HG02678 (cell line): ENCODE measurements at regions not wholly inside any gene's neighbourhood (a gene's known extent, or its start where the extent isn't known, plus 50 kb on each side); places are given as distances from the start of the nearest gene placed in this dataset.

Experiments used
- ATAC-seq: cut with Tn5 transposase; IDR thresholded peaks from one replicate; pipeline ENCODE4 v1.9.1; 2021; ENCODE audit warnings: mild to moderate bottlenecking, moderate library complexity; ENCODE audit not compliant: unreplicated experiment

DNA sequence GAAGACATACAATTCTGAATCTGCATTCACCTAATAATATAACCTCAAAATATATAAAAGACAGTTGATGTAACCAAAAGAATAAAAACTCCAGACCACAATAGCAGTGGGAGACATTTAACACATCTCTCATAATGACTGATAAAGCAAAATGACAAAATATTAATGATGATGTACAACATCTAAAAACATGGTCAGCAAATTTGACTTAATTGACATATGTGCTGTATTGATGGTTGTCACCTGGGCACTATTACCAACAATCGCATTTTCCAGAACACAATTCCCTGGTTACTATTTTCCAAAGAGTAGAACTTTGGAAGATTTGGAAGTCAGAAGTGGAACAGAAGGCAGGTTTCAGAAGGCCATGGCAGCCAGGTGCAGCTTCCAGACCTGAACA lies 899.5 kb upstream of the CELF2 start:
- ATAC-seq, result no peak

DNA sequence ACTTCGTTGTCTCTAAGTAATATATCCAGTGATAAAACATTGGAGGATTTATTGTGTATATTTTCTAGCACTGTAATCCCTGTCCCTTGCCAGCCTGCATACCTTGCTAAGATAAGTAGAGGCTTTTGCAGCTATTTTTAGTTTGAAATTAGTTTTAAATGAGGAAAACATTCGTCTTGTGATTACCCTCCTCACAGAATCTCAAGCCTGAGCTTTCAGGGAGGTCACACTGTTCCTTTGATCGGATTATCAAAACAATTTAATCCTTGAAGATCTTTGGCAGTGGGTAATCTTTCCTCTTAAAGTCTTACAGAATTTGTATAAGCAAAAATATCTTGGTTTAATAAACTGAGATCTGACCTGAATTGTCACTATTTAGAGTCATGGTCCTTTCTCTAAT lies 897.0 kb upstream of the CELF2 start:
- ATAC-seq, result no peak

DNA sequence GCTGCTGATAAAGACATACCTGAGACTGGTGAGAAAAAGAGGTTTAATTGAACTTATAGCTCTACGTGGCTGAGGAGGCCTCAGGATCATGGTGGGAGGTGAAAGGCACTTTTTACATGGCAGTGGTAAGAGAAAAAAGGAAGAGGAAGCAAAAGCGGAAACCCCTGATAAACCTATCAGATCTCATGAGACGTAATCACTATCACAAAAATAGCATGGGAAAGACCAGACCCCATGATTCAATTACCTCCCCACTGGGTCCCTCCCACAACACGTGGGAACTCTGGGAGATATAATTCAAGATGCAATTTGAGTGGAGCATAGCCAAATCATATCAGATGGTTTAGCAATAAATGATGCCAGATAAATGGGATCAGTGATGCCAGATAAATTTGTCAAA lies 892.0 kb upstream of the CELF2 start:
- no peak for ATAC-seq

DNA sequence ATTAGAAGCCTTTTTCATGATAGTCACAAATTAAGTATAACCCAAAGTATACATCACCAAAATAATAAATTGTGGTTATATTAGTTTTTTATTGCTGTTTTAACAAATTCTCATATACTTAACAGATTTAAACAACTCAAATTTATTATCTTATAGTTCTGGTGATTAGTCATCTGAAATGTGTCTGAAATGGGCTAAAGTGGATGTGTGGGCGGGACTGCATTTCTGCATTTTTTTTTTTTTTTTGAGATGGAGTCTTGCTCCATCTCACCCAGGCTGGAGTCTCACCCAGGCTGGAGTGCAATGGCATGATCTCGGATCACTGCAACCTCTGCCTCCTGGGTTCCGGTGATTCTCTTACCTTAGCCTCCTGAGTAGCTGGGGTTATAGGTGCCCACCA lies 891.5 kb upstream of the CELF2 start:
- no peak for ATAC-seq

DNA sequence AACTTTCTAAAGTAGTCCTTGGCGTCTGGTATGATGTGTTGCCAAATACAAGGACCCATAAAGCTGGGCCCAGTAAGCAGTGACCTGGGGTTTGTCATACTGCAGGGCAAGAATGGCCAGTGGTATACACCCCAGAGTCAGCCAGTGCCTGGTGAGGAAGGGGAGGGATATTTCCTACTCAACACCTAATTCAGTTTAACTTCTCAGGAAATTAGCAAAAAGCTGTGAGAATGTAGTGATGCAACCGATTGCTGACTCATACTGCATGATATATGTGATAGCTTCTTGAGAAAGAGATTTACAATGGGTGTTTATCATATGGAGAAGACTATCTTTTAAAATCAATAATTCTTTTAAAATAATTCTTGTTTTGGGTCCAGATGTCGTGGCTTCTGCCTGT lies 889.3 kb upstream of the CELF2 start:
- no peak for ATAC-seq

DNA sequence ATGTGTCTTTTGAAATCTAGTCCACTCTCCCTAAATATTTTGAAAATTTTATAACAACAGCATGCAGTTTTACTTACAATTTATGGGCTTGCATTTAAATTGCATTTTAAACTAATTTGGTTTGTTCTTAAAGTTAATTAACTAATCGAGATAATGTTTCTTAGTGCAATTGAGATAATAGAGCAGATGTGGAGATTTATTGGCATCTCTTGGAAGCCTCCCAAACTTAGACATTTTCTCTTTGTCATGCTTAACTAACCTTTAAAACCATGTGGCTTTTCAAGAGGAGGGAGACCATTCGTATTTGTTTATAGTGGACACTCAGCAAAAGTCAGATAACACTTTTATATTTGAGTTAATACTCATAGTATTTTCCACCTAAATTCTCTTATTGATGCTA lies 887.0 kb upstream of the CELF2 start:
- ATAC-seq, result no peak

DNA sequence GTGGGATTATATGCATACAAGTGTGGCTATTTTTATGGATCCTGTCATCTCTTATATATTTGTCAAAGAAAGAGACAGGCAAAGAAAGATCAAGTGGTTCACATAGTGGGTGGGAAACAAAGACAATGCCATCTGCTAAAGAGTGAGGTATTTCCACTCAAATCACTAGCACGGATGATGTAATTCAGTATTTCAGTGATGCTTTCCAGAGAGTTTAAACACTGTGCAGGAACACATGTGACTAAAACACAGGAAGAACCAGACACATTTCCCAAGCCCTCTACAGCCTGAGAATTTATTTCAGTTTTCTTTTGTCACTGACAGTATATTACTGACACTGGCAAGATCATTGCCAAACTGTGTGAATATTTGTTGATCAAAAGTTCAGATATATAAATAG lies 885.7 kb upstream of the CELF2 start:
- ATAC-seq, result no peak

DNA sequence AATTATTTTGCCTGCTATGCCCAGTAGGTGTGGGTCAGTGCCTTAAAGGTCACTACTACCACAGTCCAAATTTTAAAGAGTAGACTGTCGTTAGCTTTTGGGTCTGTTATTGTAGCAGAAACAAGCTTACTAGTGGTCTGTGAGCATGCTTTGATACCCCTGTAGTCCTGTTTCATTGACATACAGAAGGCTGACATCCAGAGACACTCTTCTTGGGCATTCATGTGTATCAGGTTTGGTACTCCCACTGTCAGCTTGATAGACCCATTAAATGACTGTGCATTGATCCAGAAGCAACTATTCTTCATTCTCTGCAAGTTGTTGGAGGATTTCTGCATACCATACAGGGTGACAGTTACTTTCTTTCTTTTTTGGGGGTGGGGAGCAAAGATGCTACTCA lies 884.4 kb upstream of the CELF2 start:
- no peak for ATAC-seq

DNA sequence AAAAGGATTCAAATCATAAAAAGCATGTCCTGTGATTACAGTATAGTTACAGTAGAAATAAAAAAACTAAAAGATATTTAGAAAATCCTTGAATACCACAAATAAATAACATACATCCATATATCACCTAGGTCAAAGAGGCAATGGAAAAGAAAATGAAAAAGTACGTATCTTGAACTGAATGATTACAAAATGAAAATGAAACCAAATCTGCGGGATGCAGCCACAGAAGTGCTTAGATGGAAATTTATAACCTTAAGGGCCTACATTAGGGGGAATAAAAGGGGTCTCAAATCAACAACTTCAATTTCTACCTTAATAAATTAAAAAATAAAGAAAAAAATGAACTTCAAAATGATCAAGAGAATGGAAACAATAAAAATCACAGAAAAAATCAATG lies 879.0 kb upstream of the CELF2 start:
- ATAC-seq, result no peak

DNA sequence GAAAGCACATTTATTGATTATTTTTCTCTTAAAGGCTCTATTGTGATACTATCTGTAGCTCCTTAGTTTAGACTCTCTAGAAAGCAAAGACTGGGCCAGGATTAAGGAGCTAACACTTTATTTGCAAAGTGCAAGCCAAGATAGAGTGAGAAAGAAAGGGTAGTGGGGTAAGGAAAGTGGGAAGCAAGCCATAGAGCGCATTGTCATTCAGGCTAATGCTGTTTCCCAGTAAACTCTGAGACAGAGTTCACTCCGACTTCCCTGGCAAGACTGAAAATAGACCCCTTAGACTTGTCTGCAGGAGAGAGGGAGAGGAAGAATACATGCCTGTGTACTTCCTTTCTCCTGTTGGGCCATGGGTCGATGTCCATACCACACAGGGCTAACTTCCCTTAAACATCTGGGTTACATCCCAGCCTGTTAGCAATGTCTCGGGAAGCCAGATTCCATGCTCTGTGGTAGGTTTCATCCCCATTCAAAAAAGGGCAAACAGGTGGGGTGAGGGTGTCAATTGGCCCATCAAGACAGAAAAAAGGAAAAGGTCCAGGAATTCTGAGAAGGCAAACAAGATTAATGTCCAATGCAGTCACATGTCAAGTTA lies 875.8 kb upstream of the CELF2 start:
- no peak for ATAC-seq

DNA sequence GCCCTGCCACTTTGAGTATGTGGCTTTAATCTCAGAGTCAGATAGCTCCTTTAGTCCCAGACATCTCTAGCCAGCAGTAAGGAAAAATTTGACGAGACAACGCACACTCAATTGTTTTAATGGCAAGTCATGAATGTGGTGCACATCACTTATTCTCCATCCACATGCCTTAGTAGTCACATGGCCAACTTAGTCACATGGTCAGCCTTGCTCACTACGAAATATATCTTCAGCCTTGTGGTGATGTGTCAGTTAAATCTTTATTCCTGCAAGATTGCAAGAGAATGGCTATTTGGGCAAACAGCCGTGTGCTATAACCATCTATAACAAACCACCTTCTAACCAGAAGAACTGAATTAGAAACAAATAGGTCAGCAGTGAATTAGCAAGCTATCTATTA lies 871.1 kb upstream of the CELF2 start:
- ATAC-seq, result no peak

DNA sequence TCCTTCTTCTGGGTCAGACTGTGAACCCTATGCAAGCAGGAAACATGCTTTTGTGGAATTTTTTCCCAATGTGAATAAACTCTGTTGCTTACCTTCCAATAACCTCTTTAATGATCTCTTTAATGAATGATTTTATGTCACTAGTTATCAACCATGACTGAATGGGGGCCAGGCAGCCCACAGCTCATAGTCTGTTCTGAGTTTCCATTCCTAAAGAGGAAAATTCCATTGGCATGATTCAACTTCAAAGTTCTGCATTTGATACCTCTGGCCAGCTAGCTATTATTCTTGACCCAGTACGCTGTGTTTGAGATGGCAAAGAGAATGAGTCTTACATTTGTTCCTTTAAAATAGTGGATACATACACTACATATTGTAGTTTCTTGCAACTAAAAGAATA lies 867.8 kb upstream of the CELF2 start:
- ATAC-seq, result no peak

DNA sequence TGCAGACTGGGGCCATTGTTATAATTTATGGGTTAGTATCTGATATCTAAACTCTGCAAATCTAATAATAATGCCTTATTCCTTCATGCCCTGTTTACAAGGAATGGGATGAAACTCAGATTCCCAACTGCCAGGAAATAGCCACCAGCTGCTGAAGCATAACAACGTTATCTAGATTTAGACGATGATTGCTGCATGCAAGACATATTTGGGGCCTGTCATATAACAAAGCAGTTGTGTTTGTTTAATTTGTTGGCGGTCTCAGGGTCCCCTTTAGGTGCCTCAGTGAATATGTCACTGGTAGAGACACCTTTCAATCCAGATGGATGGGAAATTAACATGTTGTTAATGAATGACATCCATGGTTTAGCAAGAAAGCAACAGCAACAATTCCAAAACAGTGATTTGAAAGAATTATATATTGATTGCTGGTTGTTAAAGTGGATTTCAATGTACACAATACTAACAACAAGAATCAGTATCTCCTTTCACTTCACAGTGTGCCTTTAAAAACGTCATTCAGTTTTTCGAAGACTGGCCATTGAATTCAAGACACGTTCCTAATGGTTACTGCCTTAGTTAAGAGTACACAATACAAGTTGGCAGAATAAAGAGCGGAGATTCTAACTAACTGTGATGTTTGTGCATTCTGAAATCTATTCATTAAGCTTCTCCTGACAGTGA lies 860.6 kb upstream of the CELF2 start:
- no peak for ATAC-seq

DNA sequence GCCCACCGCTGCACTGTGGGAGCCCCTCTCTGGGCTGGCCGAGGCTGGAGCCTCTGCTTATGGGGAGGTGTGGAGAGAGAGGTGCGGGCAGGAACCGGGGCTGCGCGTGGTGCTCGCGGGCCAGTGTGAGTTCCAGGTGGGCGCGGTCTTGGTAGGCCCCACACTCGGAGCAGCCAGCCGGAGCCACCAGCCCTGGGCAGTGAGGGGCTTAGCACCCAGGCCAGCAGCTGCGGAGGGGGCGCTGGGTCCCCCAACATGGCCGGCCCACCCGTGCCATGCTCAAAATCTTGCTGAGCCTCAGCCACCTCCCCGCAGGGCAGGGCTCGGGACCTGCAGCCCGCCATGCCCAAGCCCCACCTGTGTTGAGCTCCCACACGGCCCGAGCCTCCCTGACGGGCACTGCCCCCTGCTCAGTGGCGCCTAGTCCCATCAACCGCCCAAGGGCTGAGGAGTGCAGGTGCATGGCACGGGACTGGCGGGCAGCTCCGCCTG lies 856.8 kb upstream of the CELF2 start:
- no peak for ATAC-seq

DNA sequence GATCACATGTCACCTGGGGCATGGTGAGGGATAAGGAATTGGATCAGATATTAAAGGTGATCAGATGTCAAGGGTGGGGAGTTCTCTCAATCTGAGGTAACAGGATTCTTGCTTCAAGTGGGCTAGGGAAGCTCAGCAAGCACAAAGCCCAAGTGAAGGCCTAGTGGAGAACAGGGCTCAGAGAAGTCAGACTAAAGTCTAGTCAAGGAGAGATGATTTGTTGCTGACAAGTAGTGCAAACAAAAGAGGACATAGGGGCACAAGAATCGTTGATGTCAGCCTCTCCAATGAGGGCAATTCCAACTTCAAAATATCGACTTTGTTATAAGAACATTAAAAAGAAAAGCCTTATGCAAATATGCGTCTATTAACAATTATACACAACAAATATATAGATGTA lies 852.8 kb upstream of the CELF2 start:
- ATAC-seq, result no peak

DNA sequence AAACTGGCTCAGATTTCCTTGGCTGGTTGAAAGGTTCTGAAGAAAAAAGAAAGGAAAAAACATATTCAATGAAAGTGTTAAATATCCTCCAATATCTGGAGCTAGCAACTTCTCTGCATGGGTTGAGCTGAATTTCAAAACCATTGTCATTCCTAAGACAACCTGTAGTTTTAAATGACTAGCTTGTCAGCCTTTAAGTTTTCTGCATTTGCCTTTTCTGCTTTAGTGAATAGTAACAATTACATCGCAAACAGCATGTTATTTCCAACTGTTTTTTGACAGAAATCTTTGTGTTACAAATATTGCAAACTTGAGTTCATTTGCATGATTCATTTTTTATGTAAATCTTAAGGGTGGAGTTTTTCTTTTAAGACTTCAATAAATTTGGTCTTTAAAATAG lies 852.3 kb upstream of the CELF2 start:
- no peak for ATAC-seq

DNA sequence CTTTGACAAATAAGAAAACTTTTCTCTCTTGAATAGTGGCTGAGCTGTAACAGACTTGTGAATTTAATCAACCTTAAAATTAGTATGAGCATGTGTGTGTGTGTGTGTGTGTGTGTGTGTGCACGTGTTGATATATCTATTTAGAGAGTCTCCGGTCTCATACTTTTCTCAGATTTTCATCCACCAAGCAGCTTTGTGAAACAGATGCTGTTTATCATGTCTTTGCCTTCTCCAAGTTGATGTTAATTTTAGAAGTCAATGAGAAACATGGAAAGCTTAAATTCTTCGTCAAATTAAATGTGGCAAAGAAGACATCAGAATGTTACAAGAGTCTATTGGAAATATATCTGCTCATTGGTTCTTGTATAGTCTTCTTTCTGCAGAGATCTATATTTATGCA lies 839.2 kb upstream of the CELF2 start:
- ATAC-seq, result no peak

DNA sequence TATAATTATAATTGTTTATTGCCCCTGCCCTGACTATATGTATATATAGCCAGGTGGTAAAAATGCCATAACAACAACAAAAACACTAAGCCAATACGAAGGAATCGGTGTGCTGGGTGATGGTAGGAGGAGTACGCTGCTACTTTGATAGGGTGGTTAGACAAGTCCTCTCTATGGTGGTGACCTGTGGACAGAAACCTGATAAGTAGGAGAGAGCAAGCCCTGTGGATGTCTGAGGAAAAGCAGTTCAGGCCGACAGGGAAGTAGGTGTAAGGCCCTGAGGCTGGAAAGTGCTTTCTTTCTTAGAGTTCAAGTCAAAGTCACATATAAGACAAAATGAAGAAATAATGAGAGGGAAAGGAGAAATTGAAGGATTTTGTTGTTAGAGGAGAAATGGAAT lies 823.8 kb upstream of the CELF2 start:
- ATAC-seq, result no peak

DNA sequence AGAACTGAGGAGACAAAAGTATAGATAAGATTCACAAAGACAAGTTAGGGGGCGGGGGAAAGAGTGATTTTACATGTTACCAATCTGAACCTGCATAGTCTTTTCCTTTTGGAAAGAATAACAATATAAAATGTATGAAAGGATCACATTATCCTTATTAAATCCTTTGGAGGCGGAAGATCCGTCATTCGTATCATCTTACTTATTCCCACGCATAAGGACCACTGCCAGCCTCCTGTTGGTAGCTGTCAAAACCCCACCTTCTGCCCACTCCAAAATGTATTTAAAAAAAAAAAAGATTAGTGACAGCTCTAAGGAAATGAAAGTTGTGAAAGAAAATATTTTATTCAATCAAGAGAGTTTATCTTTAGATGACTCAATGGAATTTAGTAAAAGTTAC lies 821.0 kb upstream of the CELF2 start:
- ATAC-seq, result no peak

DNA sequence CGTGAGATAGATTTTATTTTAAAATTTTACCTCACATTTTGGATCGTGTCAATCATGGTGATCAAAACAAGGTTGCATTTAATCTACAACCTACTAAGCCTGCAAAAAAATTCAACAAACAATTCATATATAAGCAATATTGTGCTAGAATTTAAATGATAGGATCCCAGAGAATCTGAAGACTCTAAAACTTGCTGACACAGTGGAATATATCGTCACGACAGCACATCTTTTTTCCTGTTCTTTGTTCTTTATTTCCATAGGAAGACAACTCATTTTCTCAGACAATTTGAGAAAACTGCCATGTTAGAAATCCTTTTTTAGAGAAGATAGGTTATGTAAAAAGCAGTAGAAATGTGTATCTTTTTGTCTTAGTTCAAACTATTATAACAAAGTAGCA lies 820.2 kb upstream of the CELF2 start:
- ATAC-seq, result no peak

DNA sequence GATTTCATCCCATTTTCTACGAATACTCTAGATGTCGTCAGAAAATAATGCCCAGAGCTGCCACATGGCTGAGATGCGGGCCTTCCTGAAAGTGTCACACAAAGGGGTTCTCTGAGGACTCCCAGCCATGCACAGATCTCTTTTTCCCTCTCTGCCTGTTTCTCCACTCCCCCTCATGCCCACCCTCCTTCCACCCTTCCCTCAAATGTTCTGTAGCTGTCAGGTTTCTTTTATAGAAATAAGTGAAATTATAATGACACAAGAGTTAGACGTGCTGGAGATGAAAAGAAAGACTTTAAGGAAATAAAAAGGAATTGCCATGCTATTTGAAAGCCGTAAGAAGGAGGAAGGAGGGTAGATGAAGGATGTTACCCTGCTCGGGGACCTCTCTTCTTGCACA lies 819.3 kb upstream of the CELF2 start:
- no peak for ATAC-seq

DNA sequence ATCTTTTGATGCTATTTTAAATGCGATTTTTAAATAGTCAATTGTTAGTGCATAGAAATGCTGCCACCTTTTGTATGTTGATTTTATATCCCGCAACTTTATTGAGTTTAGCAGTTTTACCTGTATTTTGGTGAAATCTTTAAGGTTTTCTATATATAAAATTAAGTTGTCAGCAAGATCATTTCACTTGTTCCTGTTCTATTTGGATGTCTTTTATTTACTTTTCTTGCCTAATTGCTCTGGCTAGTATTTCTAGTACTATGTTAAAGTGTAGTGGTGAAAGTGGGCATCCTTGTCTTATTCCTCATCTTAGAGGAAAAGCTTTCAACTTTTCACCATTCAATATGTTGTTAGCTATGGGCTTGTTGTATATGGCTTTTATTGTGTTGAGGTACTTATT lies 813.3 kb upstream of the CELF2 start:
- no peak for ATAC-seq

DNA sequence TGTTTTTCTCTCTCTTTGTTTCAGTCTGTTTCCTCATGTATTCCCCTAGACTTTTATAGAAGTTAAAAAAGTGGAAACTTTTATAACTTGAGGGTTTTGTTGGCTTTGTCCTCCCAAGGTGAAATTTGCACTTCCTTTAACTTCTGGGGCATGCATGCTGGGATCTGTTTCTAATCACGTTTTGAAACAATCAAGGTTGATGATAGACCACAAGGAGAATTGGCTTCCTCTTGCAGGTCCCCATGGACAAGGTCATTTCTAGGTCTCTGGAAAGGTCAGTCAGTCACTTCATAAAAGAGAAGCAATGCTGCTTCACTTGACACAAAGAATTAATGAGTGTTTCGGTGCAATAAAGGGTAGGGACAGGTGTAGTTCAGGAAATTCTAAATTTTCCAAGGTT lies 811.8 kb upstream of the CELF2 start:
- no peak for ATAC-seq
